ENCODE measurements at regions not wholly inside any gene's neighbourhood (a gene's known extent, or its start where the extent isn't known, plus 50 kb on each side); places are given as distances from the start of the nearest gene placed in this dataset.

DNA sequence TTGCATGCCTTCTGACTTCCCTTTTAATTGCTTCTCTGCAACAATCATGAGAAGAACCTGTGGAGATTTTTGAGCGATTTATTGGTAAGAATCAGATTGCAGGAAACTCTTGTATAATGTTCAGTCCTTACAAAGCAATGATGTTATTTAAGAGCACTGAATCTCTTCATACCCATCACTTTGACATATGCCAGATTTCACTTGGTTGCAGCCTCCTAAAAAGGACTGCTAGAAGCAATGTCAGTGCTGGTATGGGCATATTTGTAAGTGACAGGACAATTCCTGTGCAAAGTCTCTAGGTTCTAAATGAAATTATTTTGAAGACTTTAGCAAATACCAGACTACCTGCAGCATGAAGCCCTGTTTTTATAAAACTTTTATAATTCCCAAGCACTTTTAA, 2272.7 kb upstream of the WWC1 start:
- no TSS peak for BruUV-seq (replicated peaks)
- no peak overlapping the region for H3K4me3 ChIP-seq (ENCODE audit: low read depth, low read length, poor library complexity, severe bottlenecking)
- intact Hi-C loops (cut with micrococcal nuclease; ENCODE audit: unreplicated experiment), result no loop called here
- H3K9me2 ChIP-seq (ENCODE audit: insufficient read depth, low read length), result no peaks in the 10 kb centered on the region
- CTCF ChIA-PET (ENCODE audit: unreplicated experiment), result no interaction called here
- TF ChIP-seq EZH2phosphoT487 (IDR thresholded peaks at IDR 0.05; ENCODE audit: borderline replicate concordance, low read depth, low read length), result no peak
- TF ChIP-seq, protein P1, sequence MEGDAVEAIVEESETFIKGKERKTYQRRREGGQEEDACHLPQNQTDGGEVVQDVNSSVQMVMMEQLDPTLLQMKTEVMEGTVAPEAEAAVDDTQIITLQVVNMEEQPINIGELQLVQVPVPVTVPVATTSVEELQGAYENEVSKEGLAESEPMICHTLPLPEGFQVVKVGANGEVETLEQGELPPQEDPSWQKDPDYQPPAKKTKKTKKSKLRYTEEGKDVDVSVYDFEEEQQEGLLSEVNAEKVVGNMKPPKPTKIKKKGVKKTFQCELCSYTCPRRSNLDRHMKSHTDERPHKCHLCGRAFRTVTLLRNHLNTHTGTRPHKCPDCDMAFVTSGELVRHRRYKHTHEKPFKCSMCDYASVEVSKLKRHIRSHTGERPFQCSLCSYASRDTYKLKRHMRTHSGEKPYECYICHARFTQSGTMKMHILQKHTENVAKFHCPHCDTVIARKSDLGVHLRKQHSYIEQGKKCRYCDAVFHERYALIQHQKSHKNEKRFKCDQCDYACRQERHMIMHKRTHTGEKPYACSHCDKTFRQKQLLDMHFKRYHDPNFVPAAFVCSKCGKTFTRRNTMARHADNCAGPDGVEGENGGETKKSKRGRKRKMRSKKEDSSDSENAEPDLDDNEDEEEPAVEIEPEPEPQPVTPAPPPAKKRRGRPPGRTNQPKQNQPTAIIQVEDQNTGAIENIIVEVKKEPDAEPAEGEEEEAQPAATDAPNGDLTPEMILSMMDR (conservative IDR thresholded peaks at IDR 0.05; ENCODE audit: low read length), result no peak
- DNase-seq (ENCODE audit: low spot score), result no peak
- H3K27ac ChIP-seq (ENCODE audit: low read depth, low read length, poor library complexity, severe bottlenecking), result no peak overlapping the region
- H3K79me2 ChIP-seq (ENCODE audit: insufficient read depth, low read depth, low read length), result no peaks in the 10 kb centered on the region
- H3K9me3 ChIP-seq (ENCODE audit: low read length), result no peaks in the 10 kb centered on the region
- no peaks in the 10 kb centered on the region for H3K36me3 ChIP-seq (ENCODE audit: insufficient read depth, low read length)
- H3K4me2 ChIP-seq (ENCODE audit: low read length), result no peak overlapping the region
- H2AFZ ChIP-seq (ENCODE audit: low read length), result no peak overlapping the region
- POLR2A ChIA-PET, result interaction anchor here (0.6 kb wide), 1 partner anchor 436 kb away, joined by 3 read pairs; no protein-coding TSS in a partner anchor
- H3K4me1 ChIP-seq (ENCODE audit: insufficient read depth, low read length, poor library complexity, severe bottlenecking), result no peaks in the 10 kb centered on the region
- no peaks in the 10 kb centered on the region for H4K20me1 ChIP-seq (ENCODE audit: insufficient read depth, low read length)

DNA sequence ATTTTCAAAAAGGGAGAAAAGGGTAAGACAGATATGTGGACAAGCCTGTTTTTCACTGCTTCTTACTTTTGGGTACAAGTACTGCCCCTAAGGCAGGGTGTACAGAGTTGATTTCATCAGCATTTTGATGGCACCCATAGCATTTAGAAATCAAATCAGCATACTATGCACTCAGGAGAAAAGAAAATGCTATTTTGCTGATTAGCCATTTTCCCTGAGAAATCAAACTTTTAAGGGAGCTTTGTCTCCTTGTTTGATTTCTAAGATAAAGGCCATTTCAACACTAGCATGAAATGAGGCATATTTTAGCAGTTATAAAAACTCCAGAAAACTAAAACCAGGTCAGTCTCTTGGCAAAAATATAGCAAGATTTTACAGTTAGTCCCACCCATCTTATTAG, 2269.4 kb upstream of the WWC1 start:
- intact Hi-C loops (cut with micrococcal nuclease; ENCODE audit: unreplicated experiment), result loop anchor here (10.0 kb wide), 1 partner anchor 1417 kb away; no protein-coding TSS in a partner anchor
- H4K20me1 ChIP-seq (ENCODE audit: insufficient read depth, low read length), result no peaks in the 10 kb centered on the region
- TF ChIP-seq, protein P1 (conservative IDR thresholded peaks at IDR 0.05; ENCODE audit: low read length), result no peak
- TF ChIP-seq EZH2phosphoT487 (IDR thresholded peaks at IDR 0.05; ENCODE audit: borderline replicate concordance, low read depth, low read length), result no peak
- no peak overlapping the region for H3K27ac ChIP-seq (ENCODE audit: low read depth, low read length, poor library complexity, severe bottlenecking)
- H2AFZ ChIP-seq (ENCODE audit: low read length), result no peak overlapping the region
- no peaks in the 10 kb centered on the region for H3K36me3 ChIP-seq (ENCODE audit: insufficient read depth, low read length)
- ChIA-PET POLR2A (no interaction called here), CTCF (ENCODE audit: unreplicated experiment) (no interaction called here)
- H3K4me2 ChIP-seq (ENCODE audit: low read length), result no peak overlapping the region
- no peaks in the 10 kb centered on the region for H3K4me1 ChIP-seq (ENCODE audit: insufficient read depth, low read length, poor library complexity, severe bottlenecking)
- no peaks in the 10 kb centered on the region for H3K9me3 ChIP-seq (ENCODE audit: low read length)
- no peak for DNase-seq (ENCODE audit: low spot score)
- BruUV-seq (replicated peaks), result no TSS peak
- H3K79me2 ChIP-seq (ENCODE audit: insufficient read depth, low read depth, low read length), result no peaks in the 10 kb centered on the region
- no peaks in the 10 kb centered on the region for H3K9me2 ChIP-seq (ENCODE audit: insufficient read depth, low read length)
- no peak overlapping the region for H3K4me3 ChIP-seq (ENCODE audit: low read depth, low read length, poor library complexity, severe bottlenecking)

GRCh38 chr5:166024970-166025369, 2266.5 kb upstream of the WWC1 start:
- ChIA-PET CTCF (ENCODE audit: unreplicated experiment) (no interaction called here), POLR2A (no interaction called here)
- no peaks in the 10 kb centered on the region for H3K79me2 ChIP-seq (ENCODE audit: insufficient read depth, low read depth, low read length)
- no peak for TF ChIP-seq EZH2phosphoT487 (IDR thresholded peaks at IDR 0.05; ENCODE audit: borderline replicate concordance, low read depth, low read length)
- TF ChIP-seq, protein P1 (conservative IDR thresholded peaks at IDR 0.05; ENCODE audit: low read length), result no peak
- DNase-seq (ENCODE audit: low spot score), result no peak
- H3K36me3 ChIP-seq (ENCODE audit: insufficient read depth, low read length), result no peaks in the 10 kb centered on the region
- no TSS peak for BruUV-seq (replicated peaks)
- H3K27ac ChIP-seq (ENCODE audit: low read depth, low read length, poor library complexity, severe bottlenecking), result no peak overlapping the region
- H3K4me2 ChIP-seq (ENCODE audit: low read length), result no peak overlapping the region
- H4K20me1 ChIP-seq (ENCODE audit: insufficient read depth, low read length), result no peaks in the 10 kb centered on the region
- H2AFZ ChIP-seq (ENCODE audit: low read length), result no peak overlapping the region
- no peaks in the 10 kb centered on the region for H3K4me1 ChIP-seq (ENCODE audit: insufficient read depth, low read length, poor library complexity, severe bottlenecking)
- H3K4me3 ChIP-seq (ENCODE audit: low read depth, low read length, poor library complexity, severe bottlenecking), result no peak overlapping the region
- no peaks in the 10 kb centered on the region for H3K9me2 ChIP-seq (ENCODE audit: insufficient read depth, low read length)
- no peaks in the 10 kb centered on the region for H3K9me3 ChIP-seq (ENCODE audit: low read length)
- intact Hi-C loops (cut with micrococcal nuclease; ENCODE audit: unreplicated experiment), result loop anchor here (10.0 kb wide), 1 partner anchor 1420 kb away; no protein-coding TSS in a partner anchor
